GM19455 (cell line): ENCODE measurements at regions not wholly inside any gene's neighbourhood (a gene's known extent, or its start where the extent isn't known, plus 50 kb on each side); places are given as distances from the start of the nearest gene placed in this dataset.

Experiments used
- ATAC-seq: cut with Tn5 transposase; IDR thresholded peaks from one replicate; pipeline ENCODE4 v1.9.1; 2021; ENCODE audit not compliant: unreplicated experiment

- ATAC-seq: no peak
Observed at GRCh38 chr18:51516478-51517038, 319.1 kb upstream of the MEX3C start.

DNA sequence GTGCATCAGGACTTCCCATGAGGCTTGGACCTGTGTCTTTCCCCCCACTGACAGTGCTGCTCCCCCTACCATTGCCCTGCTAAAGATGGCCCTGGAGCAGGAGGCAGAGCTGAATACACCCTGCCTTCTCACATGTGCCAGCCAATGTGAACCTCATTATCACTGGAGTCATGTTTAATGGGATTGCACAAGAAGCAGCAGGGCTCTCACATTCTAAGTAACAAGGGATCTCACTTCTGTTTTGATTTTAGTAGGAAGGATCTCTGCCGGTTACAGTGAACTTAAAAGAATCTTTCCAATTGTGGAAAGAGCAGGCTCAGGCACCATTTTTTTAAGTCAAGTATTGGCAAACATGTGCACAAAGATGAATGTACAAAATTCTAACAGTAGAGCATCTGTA, 322.1 kb upstream of the MEX3C start:
- no peak for ATAC-seq

DNA sequence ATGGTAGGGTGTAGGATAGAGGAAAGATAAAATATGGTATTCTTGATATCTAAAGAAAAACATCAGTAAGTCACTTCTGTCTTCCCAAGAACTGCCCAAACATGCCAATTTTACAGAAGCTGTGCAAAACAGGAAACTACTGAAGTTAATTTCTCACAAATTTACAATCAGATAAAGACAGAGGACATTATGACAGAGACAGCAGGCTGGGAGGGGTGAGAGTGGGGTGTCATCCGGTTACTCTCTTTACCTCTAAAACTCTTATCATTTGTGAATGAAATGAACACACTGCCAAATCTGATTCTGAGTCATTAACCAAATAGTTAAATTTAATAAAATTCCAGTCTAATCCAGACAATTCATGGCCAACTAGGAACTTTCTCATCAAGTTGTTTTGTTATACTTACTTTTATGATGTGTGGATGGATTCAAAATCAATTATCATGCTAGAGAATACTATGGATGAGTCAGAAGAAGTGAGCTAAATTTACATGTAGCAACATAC, 323.2 kb upstream of the MEX3C start:
- ATAC-seq: no peak

DNA sequence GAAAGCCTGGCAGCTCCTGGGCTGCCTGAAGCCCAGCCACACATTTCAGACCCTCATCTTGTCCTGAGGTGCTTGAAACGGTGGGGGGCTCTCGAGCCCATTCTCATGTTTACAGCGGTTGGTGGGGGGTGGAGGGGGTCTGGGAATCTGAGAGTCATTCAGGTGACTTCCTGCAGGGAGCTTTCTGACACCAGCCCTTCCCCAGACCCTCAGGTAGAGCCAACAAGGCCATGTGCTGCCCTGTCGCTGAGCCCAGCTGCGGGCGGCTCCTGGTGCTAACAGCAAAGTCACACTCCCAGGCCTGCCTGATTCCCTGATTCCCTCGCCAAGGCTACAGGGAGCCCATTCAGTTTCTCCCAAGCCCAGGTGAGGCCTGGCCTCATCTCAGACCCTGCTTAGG, 324.9 kb upstream of the MEX3C start:
- no peak for ATAC-seq

GRCh38 chr18:51522821-51523220, 325.3 kb upstream of the MEX3C start:
- ATAC-seq: no peak

GRCh38 chr18:51523671-51524070, 326.2 kb upstream of the MEX3C start:
- ATAC-seq: no peak

- ATAC-seq: no peak
Observed at GRCh38 chr18:51525453-51526225, 328.2 kb upstream of the MEX3C start.

- ATAC-seq: no peak
Observed at GRCh38 chr18:51527826-51528225, 330.3 kb upstream of the MEX3C start.

GRCh38 chr18:51531501-51531900, 334.0 kb upstream of the MEX3C start:
- no peak for ATAC-seq

DNA sequence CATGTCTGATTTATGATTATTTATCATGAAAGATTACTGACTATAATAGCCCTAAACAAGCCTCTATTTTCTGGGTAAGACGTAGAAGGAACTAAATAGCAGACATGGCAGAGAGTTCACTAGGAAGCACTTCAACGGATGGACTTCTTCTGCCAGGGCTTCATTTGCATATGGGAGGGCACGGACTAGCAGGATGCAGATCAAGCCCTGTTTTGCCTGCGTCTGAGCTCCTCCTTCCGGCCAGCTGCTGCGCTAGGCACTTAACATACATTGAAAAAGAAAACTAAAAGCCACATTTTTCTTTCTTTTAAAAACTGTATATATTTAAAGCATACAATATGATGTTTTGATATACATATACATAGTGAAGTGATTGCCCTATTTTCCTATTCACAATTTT, 340.0 kb upstream of the MEX3C start:
- ATAC-seq: peak; percentile 73

DNA sequence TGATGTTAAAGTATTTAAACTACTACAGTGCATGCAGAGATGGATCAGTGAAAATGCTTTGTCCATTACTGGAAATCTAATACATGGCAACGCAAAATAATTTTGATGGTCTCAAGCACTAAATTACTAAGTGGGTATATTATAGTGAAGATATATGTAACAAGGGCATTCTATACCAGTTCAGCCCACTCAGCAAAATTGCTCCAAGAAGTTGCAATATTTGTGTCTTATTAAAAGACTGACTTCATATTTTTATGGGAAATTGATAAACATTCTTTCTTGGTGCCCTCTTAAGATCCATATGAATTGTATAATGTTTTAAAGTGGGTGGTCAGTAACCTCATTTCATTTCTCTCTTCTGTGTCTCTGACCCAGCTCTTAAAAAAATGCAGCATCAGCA, 343.1 kb upstream of the MEX3C start:
- ATAC-seq: no peak

- no peak for ATAC-seq
Observed at GRCh38 chr18:51541230-51541629, 343.7 kb upstream of the MEX3C start.

GRCh38 chr18:51543658-51544155, 346.2 kb upstream of the MEX3C start:
- ATAC-seq: no peak

DNA sequence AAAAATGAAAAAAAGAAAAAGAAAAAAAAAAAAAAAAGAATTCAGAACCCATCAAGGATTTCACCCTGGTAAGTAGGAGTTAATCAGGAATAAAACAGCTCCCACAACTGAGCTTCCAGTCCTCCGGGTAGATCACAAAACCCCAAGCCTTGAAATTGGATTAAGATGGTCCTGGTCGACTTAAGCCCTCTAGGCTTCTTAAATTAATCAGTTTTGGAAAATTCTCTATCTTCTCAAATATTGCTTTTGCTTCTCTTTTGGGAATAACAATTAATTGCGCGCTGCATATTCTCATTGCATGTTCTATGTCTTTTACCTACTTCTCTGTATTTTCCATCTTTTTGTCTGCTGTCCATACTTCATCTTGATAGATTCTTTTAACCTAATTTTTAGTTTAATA, 348.0 kb upstream of the MEX3C start:
- no peak for ATAC-seq

GRCh38 chr18:51559198-51559901, 361.9 kb upstream of the MEX3C start:
- ATAC-seq: no peak

GRCh38 chr18:51559902-51560287, 362.4 kb upstream of the MEX3C start:
- no peak for ATAC-seq

DNA sequence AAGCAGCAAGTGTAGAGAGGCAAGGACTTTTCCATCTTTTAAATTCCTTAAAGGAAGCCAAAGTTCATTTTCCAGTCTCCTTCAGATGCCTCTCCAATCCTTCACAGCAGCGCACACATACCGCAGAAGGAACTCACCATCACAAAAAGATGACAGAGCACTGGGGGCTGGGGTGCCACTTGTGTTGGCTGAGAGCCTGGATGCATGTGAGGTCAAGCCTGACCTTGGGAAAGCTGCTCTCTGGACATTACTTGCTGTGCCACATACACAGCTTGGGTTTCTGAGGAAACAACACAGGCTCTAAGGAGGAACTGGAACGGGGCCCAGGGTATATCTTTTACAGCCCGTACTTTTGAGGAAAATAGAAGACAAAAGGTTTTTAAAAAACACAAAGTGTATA, 364.3 kb upstream of the MEX3C start:
- no peak for ATAC-seq

DNA sequence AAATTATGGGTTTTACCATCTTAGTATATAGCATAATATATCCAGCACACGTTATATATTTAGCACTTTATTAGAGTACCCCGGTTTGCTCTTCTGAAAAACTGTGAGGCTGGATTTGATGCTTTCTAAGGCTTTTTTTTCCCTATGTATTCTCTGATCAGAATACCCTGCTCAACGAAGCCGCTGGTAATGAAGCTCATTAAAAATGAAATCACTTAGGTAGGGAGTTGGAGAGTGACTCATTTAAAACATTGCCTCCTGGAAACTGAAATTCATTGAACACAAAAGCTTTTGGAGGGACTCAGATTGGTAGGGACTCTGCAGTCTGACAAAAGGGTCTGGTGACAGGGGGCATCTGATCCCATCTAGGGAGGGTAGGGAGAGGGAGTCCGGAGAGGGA, 365.4 kb upstream of the MEX3C start:
- no peak for ATAC-seq

DNA sequence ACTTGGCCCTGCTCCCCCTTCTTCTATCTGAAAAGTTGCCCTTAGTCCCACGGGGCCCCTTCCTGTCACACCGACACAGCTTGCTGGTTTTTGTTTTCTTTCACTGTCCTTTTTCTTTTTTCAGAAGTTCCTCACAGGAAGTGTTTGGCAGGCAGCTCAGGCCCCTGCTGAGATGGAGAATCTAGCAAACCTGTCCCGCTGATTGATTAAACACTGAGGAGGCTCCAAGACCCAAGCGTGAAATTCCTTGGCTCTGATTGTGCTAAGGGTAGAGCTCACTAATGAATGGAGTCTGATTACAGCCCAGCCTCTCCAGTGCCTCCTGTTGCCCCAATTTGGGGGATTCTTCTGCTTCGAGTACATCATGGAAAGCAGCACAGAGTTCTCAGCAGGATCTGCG, 365.9 kb upstream of the MEX3C start:
- ATAC-seq: no peak

- no peak for ATAC-seq
Observed at GRCh38 chr18:51568151-51568550, 370.7 kb upstream of the MEX3C start.

GRCh38 chr18:51569153-51569552, 371.7 kb upstream of the MEX3C start:
- ATAC-seq: no peak

- no peak for ATAC-seq
Observed at GRCh38 chr18:51569561-51569960, 372.1 kb upstream of the MEX3C start.
